HepG2 (cell line): ENCODE measurements at regions not wholly inside any gene's neighbourhood (a gene's known extent, or its start where the extent isn't known, plus 50 kb on each side); places are given as distances from the start of the nearest gene placed in this dataset.

Source experiments
- ATAC-seq: fragments of 200-7000 bp; cut with Tn5 transposase; 3 replicates; pipeline ENCODE4 v1.9.1; 2020; ENCODE audit warnings: mild to moderate bottlenecking, moderate library complexity
- BruUV-seq: library from RNA; stranded (reverse); fragments of 400-500 nt; replicated peaks from 2 replicates; lab custom pipeline; 2021; lab: Mats Ljungman, UMichigan
- CTCF ChIA-PET: fragments of 300-600 bp; formaldehyde crosslinking; extraction: SDS; loops from one replicate; lab custom pipeline; 2021; ENCODE audit warnings: low total read pairs, inconsistent platforms, low intra/inter-chr PET ratio; lab: Yijun Ruan, JAX
- POLR2A ChIA-PET: fragments of 350-600 bp; sonication (Branson Sonifier 250); formaldehyde crosslinking; loops from one replicate; lab custom pipeline; 2020; ENCODE audit warnings: antibody characterized with exemption, inconsistent platforms; lab: Yijun Ruan, JAX
- DNase-seq: peaks from one replicate; pipeline ENCODE4 v3.0.0-alpha.2; 2015; ENCODE audit warnings: low spot score
- FAIRE-seq: peaks from 3 replicates; lab custom pipeline; 2011; peaks lifted over from hg19 to GRCh38; lab: Jason Lieb, UNC
- H2AFZ ChIP-seq: one replicate; pipeline ENCODE4 v1.6.1; 2011; ENCODE audit warnings: low read length, inconsistent platforms
- H3K27ac ChIP-seq: fragments of 300-600 bp; 3 replicates; pipeline ENCODE4 v1.8.0; 2011; ENCODE audit warnings: mixed run types, mild to moderate bottlenecking, mixed read lengths, low read length, inconsistent platforms; ENCODE audit not compliant: insufficient read depth; ENCODE audit errors: extremely low read length
- H3K27me3 ChIP-seq, 2 experiments: fragments of 200-600 bp in 1 of 2; 2 replicates in 1 of 2; 3 replicates in 1 of 2; pipeline versions ENCODE4 v1.6.0 to v1.8.0; 2011; ENCODE audit warnings: low read length in 2 of 2, mild to moderate bottlenecking in 2 of 2, moderate library complexity in 2 of 2, inconsistent platforms in 1 of 2; ENCODE audit not compliant: insufficient read depth in 2 of 2, control insufficient read depth in 1 of 2
- H3K36me3 ChIP-seq, 2 experiments: fragments of 200-600 bp in 1 of 2; replicated peaks in 1 of 2; 2 replicates in 1 of 2; 3 replicates in 1 of 2; pipeline versions ENCODE4 v1.5.1 to v1.8.0; 2011; ENCODE audit warnings: low read length in 2 of 2, inconsistent platforms in 1 of 2; ENCODE audit not compliant: insufficient read depth in 2 of 2, control insufficient read depth in 1 of 2
- H3K4me1 ChIP-seq: 2 replicates; pipeline ENCODE4 v1.5.1; 2012; ENCODE audit warnings: low read length, inconsistent platforms; ENCODE audit not compliant: insufficient read depth
- H3K4me2 ChIP-seq: 2 replicates; pipeline ENCODE4 v1.6.0; 2011; ENCODE audit warnings: low read depth, low read length, inconsistent platforms
- H3K4me3 ChIP-seq, 3 experiments: fragments of 200-600 bp in 1 of 3; sonication (generic), shearing (Covaris generic) in 1 of 3; replicated peaks in 1 of 3; 2 replicates each; pipeline ENCODE4 v1.5.1; 2011 to 2016; ENCODE audit warnings: low read length in 3 of 3, inconsistent platforms in 2 of 3, low read depth in 2 of 3, mild to moderate bottlenecking in 2 of 3, control low read depth in 1 of 3, mixed read lengths in 1 of 3; ENCODE audit not compliant: insufficient read depth in 1 of 3
- H3K79me2 ChIP-seq: one replicate; pipeline ENCODE4 v1.6.1; 2011; ENCODE audit warnings: low read length, inconsistent platforms; ENCODE audit not compliant: insufficient read depth
- H3K9ac ChIP-seq: 2 replicates; pipeline ENCODE4 v1.6.0; 2011; ENCODE audit warnings: mild to moderate bottlenecking, low read depth, low read length, inconsistent platforms; ENCODE audit not compliant: insufficient read depth
- H3K9me3 ChIP-seq: 2 replicates; pipeline ENCODE4 v1.5.1; 2012; ENCODE audit warnings: mild to moderate bottlenecking, low read length
- H4K20me1 ChIP-seq: 2 replicates; pipeline ENCODE4 v1.6.0; 2011; ENCODE audit warnings: inconsistent platforms, mild to moderate bottlenecking, low read length, moderate library complexity; ENCODE audit not compliant: insufficient read depth
- FOXP1 ChIP-seq, 2 experiments: fragments of 450-650 bp in 1 of 2; IDR thresholded peaks; 2 replicates each; pipeline ENCODE4 v1.6.1; 2017 to 2018; ENCODE audit warnings: antibody characterized with exemption in 1 of 2
- KDM6A ChIP-seq: IDR thresholded peaks from 2 replicates; pipeline ENCODE4 v1.6.1; 2016; ENCODE audit warnings: low read depth
- KLF15 ChIP-seq: sonication (generic); formaldehyde crosslinking; IDR thresholded peaks from 2 replicates; pipeline ENCODE4 v1.8.1; 2023; ENCODE audit warnings: borderline replicate concordance, mild to moderate bottlenecking, inconsistent platforms, missing genetic modification reagents, mixed read lengths
- POLR2A ChIP-seq, 2 experiments: IDR thresholded peaks; 2 replicates each; pipeline ENCODE4 v1.6.1; 2011; ENCODE audit warnings: low read depth in 2 of 2, low read length in 2 of 2, mild to moderate bottlenecking in 1 of 2, moderate library complexity in 1 of 2; ENCODE audit not compliant: insufficient read depth in 1 of 2
- TEAD2 ChIP-seq: sonication (generic); formaldehyde crosslinking; IDR thresholded peaks from 2 replicates; pipeline ENCODE4 v1.9.0; 2021; ENCODE audit warnings: missing genetic modification reagents
- ZKSCAN8 ChIP-seq: IDR thresholded peaks from 2 replicates; pipeline ENCODE4 v1.6.1; 2016; ENCODE audit warnings: borderline replicate concordance, missing genetic modification reagents, missing compliant biosample characterization
- ZNF205 ChIP-seq: IDR thresholded peaks from 2 replicates; pipeline ENCODE4 v1.6.1; 2018; ENCODE audit warnings: missing biosample characterization, missing genetic modification reagents
- ZNF263 ChIP-seq: sonication (generic); formaldehyde crosslinking; IDR thresholded peaks from 2 replicates; pipeline ENCODE4 v1.4.0; 2020; ENCODE audit warnings: missing genetic modification reagents
- ZNF264 ChIP-seq: sonication (generic); formaldehyde crosslinking; IDR thresholded peaks from 2 replicates; pipeline ENCODE4 v1.4.0; 2020; ENCODE audit warnings: missing genetic modification reagents
- ZNF460 ChIP-seq: sonication (generic); formaldehyde crosslinking; IDR thresholded peaks from 2 replicates; pipeline ENCODE4 v1.5.1; 2020; ENCODE audit warnings: missing genetic modification reagents, mild to moderate bottlenecking, borderline replicate concordance
- ZNF510 ChIP-seq: sonication (generic); formaldehyde crosslinking; IDR thresholded peaks from 2 replicates; pipeline ENCODE4 v1.4.0; 2020; ENCODE audit warnings: low read depth, mild to moderate bottlenecking, missing genetic modification reagents
- ZNF75D ChIP-seq: sonication (generic); formaldehyde crosslinking; IDR thresholded peaks from 2 replicates; pipeline ENCODE4 v1.8.1; 2023; ENCODE audit warnings: missing genetic modification reagents, mild to moderate bottlenecking, borderline replicate concordance
- WGBS: methylation state at CpG from one replicate; pipeline ENCODE4 v1.1.6; 2017; ENCODE audit warnings: low lambda C conversion rate; 5-methylcytosine and 5-hydroxymethylcytosine counted together
- in situ Hi-C: cut with HindIII; loops from 2 replicates; pipeline ENCODE4 v1.10.0; 2017; ENCODE audit warnings: low pct_unique_long_range_greater_than_20kb; ENCODE audit not compliant: extremely low pct_ligation_motif_present
- intact Hi-C: fragments of 100-400 bp; cut with micrococcal nuclease; formaldehyde crosslinking; loops from one replicate; pipeline ENCODE4 v1.10.0; 2022; ENCODE audit not compliant: unreplicated experiment
- TF ChIP-seq, protein P1 (sequence below): sonication (generic); formaldehyde crosslinking; IDR thresholded peaks from 2 replicates; pipeline ENCODE4 v1.8.1; 2023; ENCODE audit warnings: mild to moderate bottlenecking, inconsistent platforms, moderate library complexity, missing genetic modification reagents, borderline replicate concordance

DNA sequence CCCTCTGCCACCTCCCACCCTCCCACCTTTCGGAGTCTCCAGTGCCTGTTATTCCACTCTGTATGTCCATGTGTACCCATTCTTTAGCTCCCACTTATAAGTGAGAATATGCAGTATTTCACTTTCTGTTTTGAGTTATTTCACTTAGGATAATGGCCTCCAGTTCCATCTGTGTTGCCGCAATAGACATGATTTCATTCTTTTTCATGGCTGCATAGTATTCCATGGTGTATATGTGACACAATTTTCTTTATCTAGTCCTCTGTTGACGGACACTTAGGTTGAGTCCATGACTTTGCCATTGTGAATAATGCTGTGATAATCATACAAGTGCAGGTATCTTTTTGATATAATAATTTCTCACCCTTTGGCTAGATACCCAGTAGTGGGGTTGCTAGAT lies 91.0 kb upstream of the UBE3A start:
- H4K20me1 ChIP-seq = no peaks in the 10 kb centered on the region
- TF ChIP-seq, protein P1, sequence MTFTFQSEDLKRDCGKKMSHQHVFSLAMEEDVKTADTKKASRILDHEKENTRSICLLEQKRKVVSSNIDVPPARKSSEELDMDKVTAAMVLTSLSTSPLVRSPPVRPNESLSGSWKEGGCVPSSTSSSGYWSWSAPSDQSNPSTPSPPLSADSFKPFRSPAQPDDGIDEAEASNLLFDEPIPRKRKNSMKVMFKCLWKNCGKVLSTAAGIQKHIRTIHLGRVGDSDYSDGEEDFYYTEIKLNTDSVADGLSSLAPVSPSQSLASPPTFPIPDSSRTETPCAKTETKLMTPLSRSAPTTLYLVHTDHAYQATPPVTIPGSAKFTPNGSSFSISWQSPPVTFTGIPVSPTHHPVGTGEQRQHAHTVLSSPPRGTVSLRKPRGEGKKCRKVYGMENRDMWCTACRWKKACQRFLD (CRISPR knock-in tag) = no peak
- TF ChIP-seq KLF15 (CRISPR knock-in tag) = no peak
- TF ChIP-seq ZNF264 (CRISPR knock-in tag) = no peak
- no peak for TF ChIP-seq ZNF75D (CRISPR knock-in tag)
- TF ChIP-seq ZNF510 = no peak
- no peak for TF ChIP-seq ZNF263 (CRISPR knock-in tag)
- no peak for TF ChIP-seq TEAD2 (CRISPR knock-in tag)
- TF ChIP-seq POLR2A (IDR thresholded peaks at IDR 0.05; ENCODE audit: insufficient read depth in 1 of 2, low read depth in 2 of 2, low read length in 2 of 2) = no peak
- no peak for TF ChIP-seq ZNF460
- no peak for TF ChIP-seq ZNF205 (CRISPR knock-in tag)
- TF ChIP-seq ZKSCAN8 (CRISPR knock-in tag) = no peak
- no peak for TF ChIP-seq KDM6A (CRISPR knock-in tag)
- TF ChIP-seq FOXP1 (IDR thresholded peaks at IDR 0.05) = no peak
- no peak for TF ChIP-seq FOXP1 (CRISPR knock-in tag; IDR thresholded peaks at IDR 0.05)
- BruUV-seq = no TSS peak
- no peak overlapping the region for H3K27ac ChIP-seq
- no peak for DNase-seq
- in situ Hi-C loops (no loop called here), intact Hi-C loops (no loop called here)
- no peak overlapping the region for H3K9ac ChIP-seq
- ChIA-PET CTCF (no interaction called here), POLR2A (no interaction called here)
- H3K27me3 ChIP-seq = no peaks in the 10 kb centered on the region
- no peak overlapping the region for H2AFZ ChIP-seq
- H3K36me3 ChIP-seq = no peaks in the 10 kb centered on the region
- H3K4me2 ChIP-seq = no peak overlapping the region
- no peak for ATAC-seq
- WGBS = 34% methylated on average over 3 of the region's 3 CpGs
- no peak overlapping the region for H3K4me3 ChIP-seq
- no peaks in the 10 kb centered on the region for H3K4me1 ChIP-seq
- no peaks in the 10 kb centered on the region for H3K79me2 ChIP-seq
- peaks cover 17% of the 10 kb centered on the region; the same call in 1 of the 2 replicates for H3K9me3 ChIP-seq
- FAIRE-seq = no peak
